GM19099 (cell line): ENCODE measurements at regions not wholly inside any gene's neighbourhood (a gene's known extent, or its start where the extent isn't known, plus 50 kb on each side); places are given as distances from the start of the nearest gene placed in this dataset.

Experiments
- POLR2A ChIP-seq: IDR thresholded peaks from 3 replicates; pipeline ENCODE4 v1.6.1; 2011; ENCODE audit warnings: low read depth; ENCODE audit not compliant: insufficient read length; ENCODE audit errors: extremely low read depth

GRCh38 chr7:138378741-138379559 is 81.1 kb upstream of the TRIM24 start:
- no peak for TF ChIP-seq POLR2A

GRCh38 chr7:138382862-138383565 is 77.0 kb upstream of the TRIM24 start:
- no peak for TF ChIP-seq POLR2A

GRCh38 chr7:138386821-138387220 is 73.2 kb upstream of the TRIM24 start:
- no peak for TF ChIP-seq POLR2A

- no peak for TF ChIP-seq POLR2A
These were observed 72.1 kb upstream of the TRIM24 start for GRCh38 chr7:138387755-138388475.

- no peak for TF ChIP-seq POLR2A
These were observed 71.2 kb upstream of the TRIM24 start for GRCh38 chr7:138388673-138389491.

GRCh38 chr7:138395763-138396162 is 64.3 kb upstream of the TRIM24 start:
- TF ChIP-seq POLR2A: no peak

- no peak for TF ChIP-seq POLR2A
These were observed 63.6 kb upstream of the TRIM24 start for GRCh38 chr7:138396251-138397070.

GRCh38 chr7:138398857-138399256 is 61.2 kb upstream of the TRIM24 start:
- no peak for TF ChIP-seq POLR2A

- TF ChIP-seq POLR2A: no peak
These were observed 59.6 kb upstream of the TRIM24 start for GRCh38 chr7:138400400-138400886.

GRCh38 chr7:138402749-138403148 is 57.3 kb upstream of the TRIM24 start:
- no peak for TF ChIP-seq POLR2A

- TF ChIP-seq POLR2A: no peak
These were observed 54.6 kb upstream of the TRIM24 start for GRCh38 chr7:138405496-138405895.

GRCh38 chr7:138407792-138408191 is 52.3 kb upstream of the TRIM24 start:
- TF ChIP-seq POLR2A: no peak
